ENCODE measurements at regions not wholly inside any gene's neighbourhood (a gene's known extent, or its start where the extent isn't known, plus 50 kb on each side); places are given as distances from the start of the nearest gene placed in this dataset.
"Not testable (repeated sequence)": the region's sequence is repeated elsewhere in the genome, so short reads cannot be mapped to it uniquely, and the experiment has no call there.

DNA sequence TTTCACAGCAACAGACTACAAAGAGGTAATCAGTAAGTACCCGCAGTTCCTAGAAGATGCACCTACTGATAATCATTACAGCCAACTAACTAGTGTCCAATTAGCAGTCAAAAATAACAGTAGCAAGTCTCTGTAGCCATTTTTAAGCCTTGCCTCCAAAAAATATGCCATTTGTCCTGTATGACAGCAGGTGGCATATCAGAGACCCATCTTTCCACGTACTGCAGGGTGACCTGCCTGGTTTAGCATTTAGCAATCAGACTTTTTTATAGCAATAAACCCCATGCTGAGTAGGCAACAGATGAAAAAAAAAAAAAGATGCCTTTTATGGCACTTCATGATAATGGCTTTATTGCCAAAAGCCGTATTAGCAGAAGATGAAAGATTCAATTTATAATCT, 155.3 kb upstream of the LSM14A start:
- in situ Hi-C loops (cut with HindIII; ENCODE audit: low sequenced_read_pairs) = no loop called here

DNA sequence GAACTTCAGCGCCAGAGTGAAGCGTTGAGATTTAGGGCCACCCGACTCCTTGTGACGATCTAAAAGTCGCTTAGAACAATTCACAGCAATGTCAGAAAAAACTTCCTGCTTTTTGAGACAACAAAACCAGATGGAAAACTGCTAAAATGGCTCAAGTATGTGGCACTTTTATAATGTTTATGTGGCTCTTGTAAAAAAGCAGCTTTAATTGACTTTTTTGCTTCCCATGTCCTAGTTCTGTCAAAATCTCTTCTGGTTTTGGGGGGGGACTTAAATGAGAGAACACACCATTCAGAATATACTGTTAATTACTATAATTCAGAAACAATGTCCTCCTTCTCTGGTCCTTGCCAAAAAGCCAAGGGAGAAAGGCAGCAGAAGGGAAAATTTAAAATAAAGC, 154.7 kb upstream of the LSM14A start:
- in situ Hi-C loops (cut with HindIII; ENCODE audit: low sequenced_read_pairs) = no loop called here

DNA sequence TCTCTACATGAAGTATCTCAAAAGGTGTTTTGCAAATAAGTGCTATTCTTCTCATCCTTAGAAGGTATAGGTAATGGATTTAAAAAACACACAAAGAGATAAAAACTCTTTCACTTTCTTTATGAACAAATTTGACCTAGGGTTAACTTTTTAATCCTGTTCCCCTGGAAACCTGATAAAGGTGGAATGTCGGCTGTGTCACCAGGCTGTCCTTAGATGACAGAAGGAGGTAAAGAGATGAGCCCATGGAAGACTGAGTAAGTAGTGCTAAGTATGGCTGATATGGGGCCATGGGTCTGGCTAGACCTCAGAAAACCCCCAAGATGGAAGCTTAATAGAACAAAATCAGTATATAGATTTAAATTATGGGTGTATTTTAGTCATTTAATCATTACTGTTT, 153.8 kb upstream of the LSM14A start:
- in situ Hi-C loops (cut with HindIII; ENCODE audit: low sequenced_read_pairs) = no loop called here

DNA sequence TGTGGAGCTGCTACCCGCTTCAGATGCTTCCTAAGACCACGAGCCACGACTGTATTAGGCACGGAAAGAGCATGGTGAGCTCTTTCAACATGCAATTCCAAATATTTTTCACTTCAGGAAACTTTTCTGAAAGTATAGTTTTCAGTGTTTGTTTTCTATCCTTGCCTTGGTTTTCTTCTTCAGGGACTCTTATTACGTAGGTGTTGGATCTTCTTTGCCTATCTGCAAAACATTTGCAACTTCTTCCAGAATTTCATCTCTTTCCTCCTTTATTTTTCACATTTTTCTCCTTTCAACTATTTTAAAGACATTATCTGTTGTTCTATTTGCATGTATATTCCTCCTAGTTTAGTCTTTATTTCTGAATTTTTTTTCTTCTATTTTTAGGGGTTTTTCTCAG, 148.9 kb upstream of the LSM14A start:
- in situ Hi-C loops (cut with HindIII; ENCODE audit: low sequenced_read_pairs) = no loop called here

DNA sequence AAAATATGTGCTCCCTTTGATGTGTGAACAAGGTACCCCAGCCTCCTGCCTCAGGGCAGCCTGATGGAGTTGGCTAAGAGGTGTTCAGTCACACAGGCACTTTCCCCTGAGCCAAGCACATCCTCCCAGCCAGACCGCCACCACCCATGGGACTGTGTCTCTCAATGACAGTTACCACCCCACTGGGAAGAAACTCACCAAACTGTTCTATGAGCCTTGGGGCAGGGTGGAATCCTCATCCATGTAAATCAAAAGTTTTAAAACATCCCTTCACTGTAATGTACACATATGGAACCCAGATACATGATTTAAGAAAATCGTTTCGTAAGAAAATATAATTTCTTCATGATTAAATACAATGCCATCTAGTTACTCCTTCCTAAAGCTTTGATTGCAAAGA, 138.4 kb upstream of the LSM14A start:
- in situ Hi-C loops (cut with HindIII; ENCODE audit: low sequenced_read_pairs) = no loop called here

DNA sequence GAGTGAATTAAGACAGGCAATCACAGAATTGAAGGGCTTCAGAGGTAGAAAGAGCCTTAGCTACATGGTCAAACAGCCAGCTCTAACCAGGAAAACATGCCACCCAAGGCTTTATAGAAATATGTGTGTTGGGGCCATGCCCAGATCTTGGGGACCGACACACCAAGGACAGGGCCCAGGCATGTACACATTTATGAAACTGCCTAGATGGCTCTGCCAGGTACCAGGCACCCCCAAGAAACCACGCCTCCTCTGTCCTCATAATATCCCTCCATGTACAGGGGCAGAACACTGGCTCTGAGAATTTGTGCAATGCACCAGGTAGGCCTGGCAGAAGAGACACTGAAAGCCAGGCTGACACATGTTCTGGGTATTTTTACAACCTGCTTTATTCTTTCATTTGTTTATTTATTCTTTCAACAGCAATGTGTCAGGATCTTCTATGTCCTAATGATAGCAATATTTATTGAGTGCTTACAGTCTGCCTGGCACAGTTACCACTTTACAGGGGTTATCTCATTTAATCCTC, 137.9 kb upstream of the LSM14A start:
- in situ Hi-C loops (cut with HindIII; ENCODE audit: low sequenced_read_pairs) = no loop called here

DNA sequence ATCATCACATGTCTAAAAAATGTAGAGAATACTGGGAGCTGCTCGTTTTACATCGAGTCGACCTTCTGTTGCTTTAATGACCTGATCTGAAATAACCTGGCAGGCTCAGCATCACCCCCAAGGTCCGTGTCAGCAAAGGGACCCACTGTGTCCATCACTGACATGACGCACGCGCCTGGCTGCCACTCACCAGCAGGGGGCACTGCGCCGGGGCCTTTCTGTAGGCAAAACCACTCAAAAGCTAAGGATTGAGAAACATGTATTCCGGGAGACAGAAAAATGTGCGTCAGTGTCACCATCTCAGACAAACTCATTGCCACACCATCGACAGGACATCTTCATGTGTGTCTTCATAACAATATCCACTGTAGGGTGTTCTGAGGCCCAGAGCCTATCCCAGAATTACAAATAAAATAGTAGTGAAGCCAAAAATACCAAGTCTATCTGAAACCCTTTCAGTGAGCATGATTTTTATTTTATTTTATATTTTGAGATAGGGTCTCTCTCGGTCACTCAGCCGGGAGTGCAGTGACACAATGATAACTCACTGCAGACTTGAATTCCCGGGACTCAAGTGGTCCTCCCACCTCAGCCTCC, 130.3 kb upstream of the LSM14A start:
- in situ Hi-C loops (cut with HindIII; ENCODE audit: low sequenced_read_pairs) = no loop called here

DNA sequence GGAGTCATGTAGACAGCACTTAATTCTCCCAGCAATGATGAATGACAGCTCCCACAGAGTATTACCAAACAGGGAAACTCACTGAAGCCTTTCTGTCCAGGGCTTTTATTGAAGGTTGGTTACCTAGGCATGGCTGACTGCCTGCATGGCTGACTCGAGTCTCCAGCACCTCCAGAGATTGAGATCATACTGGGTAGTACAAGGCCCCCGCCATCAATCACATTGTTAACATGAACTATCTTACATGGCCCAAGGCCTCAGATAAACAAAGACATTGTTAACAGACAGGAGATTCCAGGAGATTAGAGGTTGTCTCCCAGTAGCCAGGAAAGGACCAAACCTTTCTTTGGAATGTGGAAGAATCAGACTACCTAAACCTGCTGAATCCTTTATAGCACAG, 128.3 kb upstream of the LSM14A start:
- in situ Hi-C loops (cut with HindIII; ENCODE audit: low sequenced_read_pairs) = no loop called here

DNA sequence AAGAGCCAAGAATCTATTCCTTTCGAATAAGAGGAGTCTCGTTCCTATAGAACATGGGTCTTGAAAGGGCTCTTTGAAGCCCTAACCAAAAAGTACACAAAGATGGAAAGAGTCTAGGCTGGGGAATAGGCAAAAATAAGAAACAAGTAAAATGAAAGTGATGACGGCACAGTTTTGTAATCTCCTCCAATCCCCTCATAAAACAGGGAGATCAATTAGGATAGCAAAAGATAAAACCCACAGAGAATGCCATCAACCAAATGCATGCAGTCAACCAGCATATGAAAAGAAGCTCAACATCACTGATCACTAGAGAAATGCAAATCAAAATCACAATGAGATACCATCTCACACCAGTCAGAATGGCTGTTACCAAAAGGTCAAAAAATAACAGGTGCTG, 122.4 kb upstream of the LSM14A start:
- in situ Hi-C loops (cut with HindIII; ENCODE audit: low sequenced_read_pairs) = no loop called here

DNA sequence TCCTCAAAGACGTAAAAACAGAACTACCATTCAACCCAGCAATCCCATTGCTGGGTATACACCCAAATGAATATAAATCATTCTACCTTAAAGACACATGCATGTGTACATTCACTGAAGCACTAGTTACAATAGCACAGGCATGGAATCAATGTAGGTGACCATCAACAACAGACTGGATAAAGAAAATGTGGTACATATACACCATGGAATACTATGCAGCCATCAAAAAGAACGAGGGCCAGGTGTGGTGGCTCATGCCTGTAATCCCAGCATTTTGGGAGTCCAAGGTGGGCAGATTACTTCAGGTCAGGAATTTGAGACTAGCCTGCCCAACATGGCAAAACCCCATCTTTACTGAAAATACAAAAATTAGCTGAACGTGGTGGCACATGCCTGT, 121.9 kb upstream of the LSM14A start:
- in situ Hi-C loops (cut with HindIII; ENCODE audit: low sequenced_read_pairs) = not testable (repeated sequence)

DNA sequence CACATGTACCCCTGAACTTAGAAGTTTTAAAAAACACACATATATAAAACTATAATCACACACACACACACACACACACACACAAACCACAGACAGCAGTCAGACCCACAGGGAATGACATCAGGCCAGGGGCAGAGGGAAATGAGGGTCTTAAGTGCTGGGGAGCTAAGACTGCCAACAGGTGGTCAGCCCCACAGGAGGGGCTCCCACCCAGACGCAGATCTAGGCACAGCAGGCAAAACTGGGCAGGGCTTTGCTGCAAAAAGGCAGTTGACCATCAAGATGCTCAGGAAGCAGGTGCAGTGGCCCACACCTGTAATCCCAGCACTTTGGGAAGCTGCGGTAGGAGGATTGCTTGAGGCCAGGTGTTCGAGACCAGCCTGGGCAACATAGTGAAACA, 121.0 kb upstream of the LSM14A start:
- in situ Hi-C loops (cut with HindIII; ENCODE audit: low sequenced_read_pairs) = no loop called here

DNA sequence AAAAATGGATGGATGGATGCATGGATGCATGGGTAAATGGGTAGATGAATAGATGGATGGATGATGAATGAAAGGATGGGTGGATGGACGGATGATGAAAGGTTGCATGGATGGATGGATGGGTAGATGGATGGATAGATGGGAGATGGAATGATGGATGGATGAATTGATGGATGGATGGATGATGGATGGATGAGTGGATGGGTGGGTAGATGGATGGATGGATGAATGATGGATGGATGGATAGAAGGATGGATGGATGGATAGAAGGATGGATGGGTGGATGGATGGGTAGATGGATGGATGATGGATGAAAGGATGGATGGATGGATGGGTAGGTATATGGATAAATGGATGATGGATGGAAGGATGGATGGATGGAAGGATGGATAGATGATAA, 115.1 kb upstream of the LSM14A start:
- in situ Hi-C loops (cut with HindIII; ENCODE audit: low sequenced_read_pairs) = no loop called here

DNA sequence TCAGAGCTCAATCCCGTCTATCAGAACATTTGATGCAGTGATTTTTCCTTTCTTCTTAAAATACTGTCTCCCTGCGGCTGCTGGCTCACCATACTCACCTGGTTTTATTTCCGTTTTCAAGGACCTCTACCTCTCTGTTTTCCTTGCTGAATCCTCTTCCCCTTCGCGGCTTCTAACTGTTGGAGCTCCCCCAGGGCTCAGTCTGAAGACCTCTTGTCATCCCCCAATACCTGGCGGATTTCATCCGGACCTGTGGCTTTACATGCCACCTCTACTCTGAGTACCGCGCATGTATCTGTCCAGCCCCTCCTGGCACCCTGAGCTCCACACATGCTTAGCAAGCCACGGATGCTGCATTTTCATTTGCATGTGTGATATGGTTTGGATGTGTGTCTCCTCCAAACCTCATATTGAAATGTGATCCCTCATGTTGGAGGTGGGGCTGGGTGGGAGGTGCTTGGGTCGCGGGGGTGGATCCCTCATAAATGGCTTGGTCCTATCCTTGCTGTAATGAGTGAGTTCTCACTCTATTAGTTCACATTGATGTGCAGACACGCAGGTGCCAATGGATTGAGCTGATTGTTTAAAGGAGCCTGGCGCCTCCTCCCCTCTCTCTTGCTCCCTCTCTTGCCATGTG, 106.2 kb upstream of the LSM14A start:
- in situ Hi-C loops (cut with HindIII; ENCODE audit: low sequenced_read_pairs) = no loop called here

DNA sequence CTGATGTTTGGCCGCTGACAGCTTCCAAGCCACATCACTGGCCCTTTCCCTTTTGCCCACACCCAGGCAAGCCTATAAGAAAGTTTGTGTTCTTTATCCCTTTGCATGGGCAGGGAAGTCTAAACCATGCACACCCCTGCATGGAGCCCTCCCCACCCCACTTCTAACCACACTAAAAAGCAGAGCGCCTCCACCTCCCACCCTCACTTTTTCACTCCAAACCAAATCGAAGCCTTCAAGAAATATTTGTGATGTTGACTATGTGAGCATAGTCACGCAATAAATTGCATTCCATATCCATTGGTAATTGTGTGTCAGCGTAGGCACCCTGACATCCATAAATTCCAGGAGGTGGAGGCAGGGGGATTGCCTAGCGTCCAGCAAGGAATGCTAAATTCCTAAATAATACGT, 104.4 kb upstream of the LSM14A start:
- in situ Hi-C loops (cut with HindIII; ENCODE audit: low sequenced_read_pairs) = no loop called here

DNA sequence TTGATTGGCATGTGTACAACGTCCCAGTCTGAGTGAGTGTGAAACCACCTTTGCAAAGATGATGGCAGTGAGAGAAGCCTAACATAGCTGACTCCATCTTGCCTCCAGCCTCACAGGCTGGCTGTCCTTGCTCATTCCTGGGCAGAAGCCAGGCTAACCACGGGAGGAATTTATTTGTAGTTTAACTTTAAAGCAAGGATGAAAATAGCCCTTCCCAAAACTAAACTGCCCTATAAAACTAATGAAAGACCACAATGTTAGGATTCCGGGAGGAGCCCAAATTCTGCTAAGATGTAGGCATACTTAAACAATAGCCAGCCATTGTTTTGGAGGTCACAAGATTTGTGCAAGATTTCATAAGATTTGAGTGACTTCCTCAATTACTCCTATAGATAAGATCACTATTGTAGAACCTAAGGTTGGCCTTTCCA, 96.6 kb upstream of the LSM14A start:
- in situ Hi-C loops (cut with HindIII; ENCODE audit: low sequenced_read_pairs) = no loop called here

DNA sequence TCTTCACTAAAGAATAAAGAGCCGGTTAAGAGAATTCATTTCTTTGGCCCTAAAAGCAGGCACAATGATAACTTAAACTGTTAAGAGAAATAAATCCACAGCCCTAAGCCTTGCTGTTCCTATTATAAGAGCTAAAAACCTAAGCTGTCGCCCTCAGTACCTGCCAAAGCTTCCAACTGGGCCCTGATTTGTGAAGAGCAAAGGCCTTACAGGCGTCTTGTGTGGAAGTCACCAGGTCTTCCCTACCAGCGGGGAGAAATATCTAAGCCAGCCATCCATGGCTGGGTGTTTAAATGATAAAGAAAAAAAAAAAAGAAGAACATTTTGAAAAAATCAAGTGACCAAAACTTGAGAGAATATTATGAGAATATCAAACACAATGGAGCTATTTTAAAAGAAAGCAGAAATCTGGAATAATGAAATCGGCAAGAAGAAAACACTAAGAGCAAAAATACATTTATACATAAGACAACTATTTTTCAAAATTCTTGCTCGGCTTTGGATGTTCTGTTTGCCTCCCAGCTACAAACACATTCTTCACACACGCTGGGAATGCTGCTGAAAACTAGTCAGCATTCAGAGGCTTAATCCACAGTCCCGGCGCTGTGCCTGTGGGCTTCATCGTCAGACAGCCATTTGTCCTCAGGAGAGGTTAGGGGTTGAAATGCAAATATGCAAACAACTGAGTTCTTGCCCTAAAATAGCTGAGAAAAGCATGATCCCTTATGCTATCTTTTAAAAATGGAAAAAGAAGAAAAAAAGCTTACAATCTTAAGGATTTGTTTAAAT, 89.8 kb upstream of the LSM14A start:
- in situ Hi-C loops (cut with HindIII; ENCODE audit: low sequenced_read_pairs) = loop anchor here (5.0 to 10.0 kb wide), 2 partner anchors 90 to 318 kb away; no protein-coding TSS in a partner anchor

DNA sequence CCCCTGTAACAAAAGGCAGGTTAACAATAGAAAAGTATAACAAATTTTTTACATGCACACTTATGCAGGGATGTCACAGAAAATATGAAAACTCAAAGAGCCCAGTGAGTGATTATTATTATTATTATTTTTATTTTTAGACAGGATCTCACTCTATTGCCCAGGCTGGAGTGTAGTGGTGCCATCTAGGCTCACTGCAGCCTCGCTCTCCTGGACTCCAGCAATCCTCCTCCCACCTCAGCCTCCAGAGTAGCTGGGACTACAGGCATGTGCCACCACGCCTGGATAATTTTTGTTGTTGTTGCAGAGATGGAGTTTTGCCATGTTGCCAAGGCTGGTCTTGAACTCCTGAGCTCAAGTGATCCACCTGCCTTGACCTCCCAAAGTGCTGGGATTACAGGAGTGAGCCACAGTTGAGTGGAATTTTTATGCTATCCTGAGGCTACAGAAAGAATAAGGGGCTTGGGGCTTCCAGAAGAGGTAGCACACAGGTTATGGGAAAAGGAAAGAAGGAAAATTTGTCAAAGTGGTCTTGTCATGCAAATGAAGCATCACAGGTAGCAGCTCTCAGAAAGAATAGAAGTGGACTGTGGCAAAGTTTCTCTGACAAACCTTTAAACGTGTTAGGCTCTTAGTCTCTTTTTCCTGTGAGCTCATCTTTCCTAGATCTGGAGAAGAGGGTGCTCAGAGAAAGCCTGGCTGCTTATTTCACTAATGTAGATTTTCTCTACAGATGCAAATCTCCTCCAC, 87.7 kb upstream of the LSM14A start:
- in situ Hi-C loops (cut with HindIII; ENCODE audit: low sequenced_read_pairs) = loop anchor here (5.0 to 10.0 kb wide), 2 partner anchors 92 to 320 kb away; no protein-coding TSS in a partner anchor

DNA sequence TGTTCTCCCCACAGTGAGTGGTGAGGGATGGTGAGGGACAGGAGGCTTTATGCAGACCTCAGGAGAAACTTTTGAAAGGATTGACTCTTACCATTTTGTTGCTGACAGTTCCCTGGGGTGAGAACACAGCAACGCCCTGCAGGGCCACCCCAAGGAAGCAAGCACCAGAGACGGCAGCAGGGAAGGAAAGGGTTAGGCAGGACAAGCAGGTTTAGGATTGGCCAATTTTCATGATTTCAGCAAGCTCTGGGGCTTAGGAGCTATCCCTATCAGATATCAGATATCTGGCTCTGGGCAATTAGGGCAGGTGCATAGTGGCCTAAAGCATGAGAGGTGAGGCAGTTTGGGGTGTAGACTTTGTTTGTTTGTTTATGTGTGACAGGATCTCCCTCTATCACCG, 87.0 kb upstream of the LSM14A start:
- in situ Hi-C loops (cut with HindIII; ENCODE audit: low sequenced_read_pairs) = loop anchor here (10.0 kb wide), 1 partner anchor 321 kb away; no protein-coding TSS in a partner anchor

DNA sequence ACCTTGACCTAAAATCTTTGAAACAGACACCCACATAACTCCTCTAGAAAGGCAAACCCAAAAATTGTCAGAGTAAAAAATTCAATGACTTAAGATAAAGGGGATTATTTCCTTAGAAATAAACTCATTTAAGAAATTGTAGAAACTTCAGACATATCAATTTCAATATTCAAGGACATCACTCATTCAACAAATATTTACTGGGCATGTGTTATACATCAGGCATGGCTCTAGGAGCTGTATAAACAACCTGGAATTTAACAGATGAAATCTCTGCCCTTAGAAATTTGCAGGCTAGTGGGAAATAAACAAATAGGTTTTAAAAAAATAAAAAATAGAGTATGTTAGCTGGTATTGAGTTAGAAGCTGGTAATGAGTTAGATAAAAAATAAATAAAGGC, 84.0 kb upstream of the LSM14A start:
- in situ Hi-C loops (cut with HindIII; ENCODE audit: low sequenced_read_pairs) = loop anchor here (10.0 kb wide), 1 partner anchor 323 kb away; no protein-coding TSS in a partner anchor

DNA sequence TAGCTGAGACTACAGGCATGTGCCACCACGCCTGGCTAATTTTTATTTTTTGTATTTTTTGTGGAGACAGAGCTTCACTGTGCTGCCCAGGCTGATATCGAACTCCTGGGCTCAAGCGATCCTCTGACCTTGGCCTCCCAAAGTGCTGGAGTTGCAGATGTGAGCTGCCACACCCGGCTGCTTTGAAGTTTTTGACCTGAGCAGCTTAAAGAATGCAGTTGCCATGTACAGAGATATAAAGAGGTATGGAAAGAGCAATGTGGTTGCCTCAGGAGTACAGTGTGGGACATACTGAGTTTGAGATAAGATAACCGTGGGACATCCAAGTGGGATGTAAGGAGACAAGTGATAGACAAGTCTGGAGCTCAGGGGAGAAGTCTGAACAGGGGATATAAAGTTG, 82.7 kb upstream of the LSM14A start:
- in situ Hi-C loops (cut with HindIII; ENCODE audit: low sequenced_read_pairs) = loop anchor here (10.0 kb wide), 1 partner anchor 325 kb away; no protein-coding TSS in a partner anchor

DNA sequence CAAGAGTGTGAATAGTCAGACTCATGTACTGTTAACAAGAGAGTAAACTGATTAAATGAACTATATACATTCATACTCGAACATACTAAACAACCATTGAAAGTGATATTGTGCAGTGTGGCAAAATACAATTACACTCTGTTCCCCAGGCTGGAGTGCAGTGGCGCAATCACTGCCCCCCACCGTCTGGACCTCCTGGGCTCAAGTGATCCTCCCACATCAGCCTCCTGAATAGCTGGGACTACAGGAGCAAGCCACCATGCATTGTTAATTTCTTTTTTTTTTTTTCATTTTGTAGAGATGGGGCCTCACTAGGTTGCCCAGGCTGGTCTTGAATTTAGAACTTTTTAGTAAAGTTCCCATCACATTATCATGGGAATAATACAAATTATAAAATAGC, 77.3 kb upstream of the LSM14A start:
- in situ Hi-C loops (cut with HindIII; ENCODE audit: low sequenced_read_pairs) = no loop called here

All from endothelial cell of hepatic sinusoid (primary cell).